ENCODE measurements at regions not wholly inside any gene's neighbourhood (a gene's known extent, or its start where the extent isn't known, plus 50 kb on each side); places are given as distances from the start of the nearest gene placed in this dataset.

DNA sequence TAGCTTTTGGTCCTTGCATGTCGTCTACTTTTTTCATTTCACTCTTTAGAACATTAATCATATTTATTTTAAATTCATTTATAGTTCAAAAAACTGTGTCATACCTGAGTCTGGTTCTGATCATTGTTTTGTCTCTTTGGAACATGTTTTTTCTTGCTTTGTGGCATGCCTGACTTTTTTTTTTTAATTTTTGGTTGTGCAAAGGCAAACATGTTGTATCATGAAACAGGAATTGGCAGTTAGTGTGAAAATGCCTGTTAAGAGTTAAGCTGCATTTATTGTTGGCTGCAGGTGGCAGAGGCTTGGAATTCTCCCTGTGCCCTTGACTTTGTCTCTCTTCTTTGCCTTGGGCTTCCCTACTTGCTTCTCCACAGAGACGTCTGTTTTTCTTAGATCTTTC is 525.0 kb upstream of the ADARB2 start (continued):
- TF ChIP-seq ERG (CRISPR knock-in tag; IDR thresholded peaks at IDR 0.05): no peak
- TF ChIP-seq TCF7 (CRISPR knock-in tag; IDR thresholded peaks at IDR 0.05; ENCODE audit: low read depth): no peak

- no peak for TF ChIP-seq TEAD1 (CRISPR knock-in tag; IDR thresholded peaks at IDR 0.05)
- TF ChIP-seq ATF3 (CRISPR knock-in tag; conservative IDR thresholded peaks at IDR 0.05): no peak
- no peak for TF ChIP-seq SOX15 (CRISPR knock-in tag; IDR thresholded peaks at IDR 0.05)
- TF ChIP-seq ELF4 (CRISPR knock-in tag; IDR thresholded peaks at IDR 0.05; ENCODE audit: low read depth): no peak
- TF ChIP-seq PREB (CRISPR knock-in tag; IDR thresholded peaks at IDR 0.05; ENCODE audit: borderline replicate concordance): no peak
- no peak for TF ChIP-seq ERG (CRISPR knock-in tag; IDR thresholded peaks at IDR 0.05)
- TF ChIP-seq, protein P1, sequence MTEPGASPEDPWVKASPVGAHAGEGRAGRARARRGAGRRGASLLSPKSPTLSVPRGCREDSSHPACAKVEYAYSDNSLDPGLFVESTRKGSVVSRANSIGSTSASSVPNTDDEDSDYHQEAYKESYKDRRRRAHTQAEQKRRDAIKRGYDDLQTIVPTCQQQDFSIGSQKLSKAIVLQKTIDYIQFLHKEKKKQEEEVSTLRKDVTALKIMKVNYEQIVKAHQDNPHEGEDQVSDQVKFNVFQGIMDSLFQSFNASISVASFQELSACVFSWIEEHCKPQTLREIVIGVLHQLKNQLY (CRISPR knock-in tag; IDR thresholded peaks at IDR 0.05): no peak
- no peak for TF ChIP-seq ZNF396 (CRISPR knock-in tag; IDR thresholded peaks at IDR 0.05; ENCODE audit: borderline replicate concordance)
- H3K9me3 Mint-ChIP-seq: peaks cover 13% of the 10 kb centered on the region
- no peak overlapping the region for H3K4me3 Mint-ChIP-seq
- DNase-seq (ENCODE audit: low spot score) (no peak), ATAC-seq (no peak)
- CTCF ChIA-PET: no interaction called here
- H3K27ac Mint-ChIP-seq: no peak overlapping the region
- no peaks in the 10 kb centered on the region; the same call in 1 of the 2 replicates for H3K27me3 Mint-ChIP-seq (ENCODE audit: low read depth)
- H3K36me3 Mint-ChIP-seq: peaks cover 5% of the 10 kb centered on the region; the same call in 1 of the 2 replicates
- peaks cover 2% of the 10 kb centered on the region; the same call in 1 of the 2 replicates for H3K4me1 Mint-ChIP-seq
- POLR2A ChIA-PET: no interaction called here
Measured at GRCh38 chr10:2256241-2256640, 518.9 kb upstream of the ADARB2 start.

DNA sequence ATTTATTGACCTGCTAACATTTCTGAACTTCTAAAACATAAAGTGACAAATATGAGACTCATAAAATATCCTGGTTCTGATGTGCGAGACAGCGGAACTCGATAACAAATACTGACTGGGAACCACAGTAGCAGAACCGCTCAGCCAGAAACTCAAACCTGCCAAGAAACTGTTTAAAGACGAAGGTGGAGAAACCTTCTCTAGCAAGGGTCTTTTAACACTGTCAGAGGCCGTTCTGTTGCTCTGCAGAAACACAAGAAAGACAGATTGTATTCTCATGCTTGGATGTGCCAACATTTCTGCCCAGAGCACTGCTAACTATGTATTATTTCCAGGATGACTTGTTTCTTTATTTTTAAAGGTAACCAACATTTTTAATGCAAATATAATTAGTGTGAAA is 514.8 kb upstream of the ADARB2 start:
- Mint-ChIP-seq H3K4me1 (peaks cover 2% of the 10 kb centered on the region; the same call in 1 of the 2 replicates), H3K4me3 (no peak overlapping the region), H3K36me3 (no peaks in the 10 kb centered on the region), H3K9me3 (peaks cover 14% of the 10 kb centered on the region), H3K27me3 (ENCODE audit: low read depth) (no peaks in the 10 kb centered on the region; the same call in 1 of the 2 replicates), H3K27ac (peak overlapping the region; percentile 76; the same call in 1 of the 2 replicates)
- POLR2A ChIA-PET: no interaction called here
- CTCF ChIA-PET: no interaction called here
- no peak for ATAC-seq
- DNase-seq (ENCODE audit: low spot score): no peak
- TF ChIP-seq, protein P2, sequence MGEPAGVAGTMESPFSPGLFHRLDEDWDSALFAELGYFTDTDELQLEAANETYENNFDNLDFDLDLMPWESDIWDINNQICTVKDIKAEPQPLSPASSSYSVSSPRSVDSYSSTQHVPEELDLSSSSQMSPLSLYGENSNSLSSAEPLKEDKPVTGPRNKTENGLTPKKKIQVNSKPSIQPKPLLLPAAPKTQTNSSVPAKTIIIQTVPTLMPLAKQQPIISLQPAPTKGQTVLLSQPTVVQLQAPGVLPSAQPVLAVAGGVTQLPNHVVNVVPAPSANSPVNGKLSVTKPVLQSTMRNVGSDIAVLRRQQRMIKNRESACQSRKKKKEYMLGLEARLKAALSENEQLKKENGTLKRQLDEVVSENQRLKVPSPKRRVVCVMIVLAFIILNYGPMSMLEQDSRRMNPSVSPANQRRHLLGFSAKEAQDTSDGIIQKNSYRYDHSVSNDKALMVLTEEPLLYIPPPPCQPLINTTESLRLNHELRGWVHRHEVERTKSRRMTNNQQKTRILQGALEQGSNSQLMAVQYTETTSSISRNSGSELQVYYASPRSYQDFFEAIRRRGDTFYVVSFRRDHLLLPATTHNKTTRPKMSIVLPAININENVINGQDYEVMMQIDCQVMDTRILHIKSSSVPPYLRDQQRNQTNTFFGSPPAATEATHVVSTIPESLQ (CRISPR knock-in tag; IDR thresholded peaks at IDR 0.05): no peak
- TF ChIP-seq ZNF416 (CRISPR knock-in tag; IDR thresholded peaks at IDR 0.05) (no peak), ZNF396 (CRISPR knock-in tag; IDR thresholded peaks at IDR 0.05; ENCODE audit: borderline replicate concordance) (no peak), MAX (CRISPR knock-in tag; IDR thresholded peaks at IDR 0.05) (no peak), TEAD4 (CRISPR knock-in tag; IDR thresholded peaks at IDR 0.05) (no peak), RELA (CRISPR knock-in tag; IDR thresholded peaks at IDR 0.05; ENCODE audit: borderline replicate concordance) (no peak), JAZF1 (CRISPR knock-in tag; IDR thresholded peaks at IDR 0.05) (no peak), SMAD4 (CRISPR knock-in tag; IDR thresholded peaks at IDR 0.05) (no peak), USF2 (CRISPR knock-in tag; IDR thresholded peaks at IDR 0.05) (no peak)
- TF ChIP-seq, protein P3, sequence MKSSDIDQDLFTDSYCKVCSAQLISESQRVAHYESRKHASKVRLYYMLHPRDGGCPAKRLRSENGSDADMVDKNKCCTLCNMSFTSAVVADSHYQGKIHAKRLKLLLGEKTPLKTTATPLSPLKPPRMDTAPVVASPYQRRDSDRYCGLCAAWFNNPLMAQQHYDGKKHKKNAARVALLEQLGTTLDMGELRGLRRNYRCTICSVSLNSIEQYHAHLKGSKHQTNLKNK (CRISPR knock-in tag; IDR thresholded peaks at IDR 0.05): no peak
- TF ChIP-seq, protein P4, sequence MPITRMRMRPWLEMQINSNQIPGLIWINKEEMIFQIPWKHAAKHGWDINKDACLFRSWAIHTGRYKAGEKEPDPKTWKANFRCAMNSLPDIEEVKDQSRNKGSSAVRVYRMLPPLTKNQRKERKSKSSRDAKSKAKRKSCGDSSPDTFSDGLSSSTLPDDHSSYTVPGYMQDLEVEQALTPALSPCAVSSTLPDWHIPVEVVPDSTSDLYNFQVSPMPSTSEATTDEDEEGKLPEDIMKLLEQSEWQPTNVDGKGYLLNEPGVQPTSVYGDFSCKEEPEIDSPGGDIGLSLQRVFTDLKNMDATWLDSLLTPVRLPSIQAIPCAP (CRISPR knock-in tag; IDR thresholded peaks at IDR 0.05): no peak
- TF ChIP-seq, protein P5, sequence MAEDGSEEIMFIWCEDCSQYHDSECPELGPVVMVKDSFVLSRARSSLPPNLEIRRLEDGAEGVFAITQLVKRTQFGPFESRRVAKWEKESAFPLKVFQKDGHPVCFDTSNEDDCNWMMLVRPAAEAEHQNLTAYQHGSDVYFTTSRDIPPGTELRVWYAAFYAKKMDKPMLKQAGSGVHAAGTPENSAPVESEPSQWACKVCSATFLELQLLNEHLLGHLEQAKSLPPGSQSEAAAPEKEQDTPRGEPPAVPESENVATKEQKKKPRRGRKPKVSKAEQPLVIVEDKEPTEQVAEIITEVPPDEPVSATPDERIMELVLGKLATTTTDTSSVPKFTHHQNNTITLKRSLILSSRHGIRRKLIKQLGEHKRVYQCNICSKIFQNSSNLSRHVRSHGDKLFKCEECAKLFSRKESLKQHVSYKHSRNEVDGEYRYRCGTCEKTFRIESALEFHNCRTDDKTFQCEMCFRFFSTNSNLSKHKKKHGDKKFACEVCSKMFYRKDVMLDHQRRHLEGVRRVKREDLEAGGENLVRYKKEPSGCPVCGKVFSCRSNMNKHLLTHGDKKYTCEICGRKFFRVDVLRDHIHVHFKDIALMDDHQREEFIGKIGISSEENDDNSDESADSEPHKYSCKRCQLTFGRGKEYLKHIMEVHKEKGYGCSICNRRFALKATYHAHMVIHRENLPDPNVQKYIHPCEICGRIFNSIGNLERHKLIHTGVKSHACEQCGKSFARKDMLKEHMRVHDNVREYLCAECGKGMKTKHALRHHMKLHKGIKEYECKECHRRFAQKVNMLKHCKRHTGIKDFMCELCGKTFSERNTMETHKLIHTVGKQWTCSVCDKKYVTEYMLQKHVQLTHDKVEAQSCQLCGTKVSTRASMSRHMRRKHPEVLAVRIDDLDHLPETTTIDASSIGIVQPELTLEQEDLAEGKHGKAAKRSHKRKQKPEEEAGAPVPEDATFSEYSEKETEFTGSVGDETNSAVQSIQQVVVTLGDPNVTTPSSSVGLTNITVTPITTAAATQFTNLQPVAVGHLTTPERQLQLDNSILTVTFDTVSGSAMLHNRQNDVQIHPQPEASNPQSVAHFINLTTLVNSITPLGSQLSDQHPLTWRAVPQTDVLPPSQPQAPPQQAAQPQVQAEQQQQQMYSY (CRISPR knock-in tag; IDR thresholded peaks at IDR 0.05): no peak
